ENCODE measurements at regions not wholly inside any gene's neighbourhood (a gene's known extent, or its start where the extent isn't known, plus 50 kb on each side); places are given as distances from the start of the nearest gene placed in this dataset.

DNA sequence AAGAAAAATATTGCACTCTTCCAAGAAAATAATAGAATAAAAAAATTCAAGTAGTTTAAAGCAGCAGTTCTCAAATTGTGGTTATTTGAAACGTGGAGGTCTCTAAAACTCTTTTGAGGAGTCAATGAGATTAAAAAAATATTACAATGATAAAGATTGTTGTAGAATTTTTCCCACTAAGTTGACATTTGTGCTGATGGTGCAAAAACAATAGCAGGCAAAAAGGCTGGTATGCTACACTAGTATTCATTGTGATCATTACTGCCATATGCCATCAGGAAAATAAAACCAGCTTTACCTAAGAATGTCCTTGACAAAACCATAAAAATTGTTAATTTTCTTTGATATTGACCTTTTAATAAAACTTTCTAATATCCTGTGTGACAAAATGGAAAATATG, 505.2 kb upstream of the ANO5 start:
- TF ChIP-seq, protein P1, sequence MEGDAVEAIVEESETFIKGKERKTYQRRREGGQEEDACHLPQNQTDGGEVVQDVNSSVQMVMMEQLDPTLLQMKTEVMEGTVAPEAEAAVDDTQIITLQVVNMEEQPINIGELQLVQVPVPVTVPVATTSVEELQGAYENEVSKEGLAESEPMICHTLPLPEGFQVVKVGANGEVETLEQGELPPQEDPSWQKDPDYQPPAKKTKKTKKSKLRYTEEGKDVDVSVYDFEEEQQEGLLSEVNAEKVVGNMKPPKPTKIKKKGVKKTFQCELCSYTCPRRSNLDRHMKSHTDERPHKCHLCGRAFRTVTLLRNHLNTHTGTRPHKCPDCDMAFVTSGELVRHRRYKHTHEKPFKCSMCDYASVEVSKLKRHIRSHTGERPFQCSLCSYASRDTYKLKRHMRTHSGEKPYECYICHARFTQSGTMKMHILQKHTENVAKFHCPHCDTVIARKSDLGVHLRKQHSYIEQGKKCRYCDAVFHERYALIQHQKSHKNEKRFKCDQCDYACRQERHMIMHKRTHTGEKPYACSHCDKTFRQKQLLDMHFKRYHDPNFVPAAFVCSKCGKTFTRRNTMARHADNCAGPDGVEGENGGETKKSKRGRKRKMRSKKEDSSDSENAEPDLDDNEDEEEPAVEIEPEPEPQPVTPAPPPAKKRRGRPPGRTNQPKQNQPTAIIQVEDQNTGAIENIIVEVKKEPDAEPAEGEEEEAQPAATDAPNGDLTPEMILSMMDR (IDR thresholded peaks at IDR 0.05; ENCODE audit: unreplicated experiment in 3 of 3): no peak
- H3K27ac Mint-ChIP-seq: no peak overlapping the region
- no peaks in the 10 kb centered on the region for H3K4me1 Mint-ChIP-seq
- peaks cover 5% of the 10 kb centered on the region for H3K9me3 Mint-ChIP-seq
- no peak overlapping the region for H3K4me3 Mint-ChIP-seq
- H3K36me3 Mint-ChIP-seq (ENCODE audit: low read depth): no peaks in the 10 kb centered on the region
- H3K27me3 Mint-ChIP-seq (ENCODE audit: low read depth): no peaks in the 10 kb centered on the region

DNA sequence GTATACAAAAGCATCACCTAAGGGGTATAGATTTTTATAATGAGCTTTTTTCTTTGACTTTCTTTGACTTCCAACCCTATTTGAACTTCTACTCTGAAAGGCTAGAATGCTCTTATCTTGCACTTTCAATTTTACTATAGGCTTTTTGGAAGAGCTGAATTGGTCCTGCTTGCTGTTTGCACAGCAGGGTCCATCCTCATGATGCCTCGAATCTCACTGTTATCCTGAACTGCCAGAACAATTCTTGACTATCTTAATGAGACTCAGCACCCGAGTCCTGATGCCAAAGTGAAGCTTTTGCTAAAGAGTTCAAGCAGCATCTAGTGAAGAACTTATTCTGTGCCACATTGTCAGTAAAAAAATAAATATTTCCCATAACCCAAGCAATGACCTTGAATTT, 488.3 kb upstream of the ANO5 start:
- Mint-ChIP-seq H3K36me3 (ENCODE audit: low read depth) (no peaks in the 10 kb centered on the region), H3K27ac (no peak overlapping the region), H3K4me3 (no peak overlapping the region), H3K9me3 (no peaks in the 10 kb centered on the region), H3K4me1 (no peaks in the 10 kb centered on the region), H3K27me3 (ENCODE audit: low read depth) (no peaks in the 10 kb centered on the region)
- TF ChIP-seq, protein P1 (IDR thresholded peaks at IDR 0.05; ENCODE audit: unreplicated experiment in 3 of 3): no peak

DNA sequence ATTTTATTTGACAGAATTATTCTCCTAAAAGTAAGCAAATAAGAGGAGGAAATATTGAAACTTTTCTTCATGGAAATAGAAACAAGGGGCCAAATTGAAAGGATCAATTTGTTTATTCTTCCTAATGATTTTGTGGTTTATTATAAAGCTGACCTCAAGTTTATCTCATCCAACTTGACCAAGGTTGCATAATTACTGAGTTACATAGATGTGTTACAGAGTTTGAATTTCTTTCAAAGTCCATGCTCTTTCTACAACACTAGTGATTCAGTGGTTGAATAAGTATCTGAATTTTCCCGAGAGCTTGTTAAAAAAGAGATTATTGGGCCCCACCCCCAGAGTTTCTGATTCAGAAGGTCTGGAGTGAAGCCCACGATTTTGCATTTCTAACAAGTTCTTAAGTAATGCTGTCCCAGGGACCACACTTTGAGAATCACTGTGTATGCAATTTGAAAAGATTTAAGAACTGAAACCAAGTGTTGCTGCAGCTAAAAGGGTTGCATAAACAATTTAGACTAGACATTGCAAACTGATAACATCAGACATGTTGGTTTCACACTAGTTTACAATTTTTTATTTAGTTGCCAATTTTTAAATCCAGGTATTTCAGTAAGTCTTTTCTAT, 485.7 kb upstream of the ANO5 start:
- no peak overlapping the region for H3K27ac Mint-ChIP-seq
- H3K36me3 Mint-ChIP-seq (ENCODE audit: low read depth): no peaks in the 10 kb centered on the region
- TF ChIP-seq, protein P1 (IDR thresholded peaks at IDR 0.05; ENCODE audit: unreplicated experiment in 3 of 3): no peak
- no peaks in the 10 kb centered on the region for H3K27me3 Mint-ChIP-seq (ENCODE audit: low read depth)
- no peaks in the 10 kb centered on the region for H3K4me1 Mint-ChIP-seq
- no peaks in the 10 kb centered on the region for H3K9me3 Mint-ChIP-seq
- no peak overlapping the region for H3K4me3 Mint-ChIP-seq

DNA sequence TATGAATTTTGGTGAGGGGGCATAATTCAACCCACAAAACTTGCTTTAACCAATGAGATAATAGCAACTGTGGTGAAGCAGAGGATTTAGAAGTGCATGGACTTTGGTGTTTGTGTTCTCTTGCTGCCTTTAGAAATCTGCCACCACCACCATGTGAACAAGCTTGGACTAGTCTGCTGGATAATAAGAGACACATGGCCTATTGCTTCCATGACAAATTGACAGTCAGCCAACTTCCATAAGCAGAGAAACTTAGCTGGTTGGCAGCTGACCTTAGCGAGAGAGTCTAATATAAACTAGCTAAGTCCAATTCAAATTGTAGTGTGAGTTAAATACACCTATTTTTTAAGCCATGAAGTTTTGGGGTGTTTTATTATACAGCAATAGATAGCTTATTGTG, 482.1 kb upstream of the ANO5 start:
- no peaks in the 10 kb centered on the region for H3K27me3 Mint-ChIP-seq (ENCODE audit: low read depth)
- TF ChIP-seq, protein P1 (IDR thresholded peaks at IDR 0.05; ENCODE audit: unreplicated experiment in 3 of 3): no peak
- H3K36me3 Mint-ChIP-seq (ENCODE audit: low read depth): no peaks in the 10 kb centered on the region
- peaks cover 6% of the 10 kb centered on the region for H3K4me1 Mint-ChIP-seq
- H3K4me3 Mint-ChIP-seq: no peak overlapping the region
- H3K27ac Mint-ChIP-seq: no peak overlapping the region
- no peaks in the 10 kb centered on the region for H3K9me3 Mint-ChIP-seq

DNA sequence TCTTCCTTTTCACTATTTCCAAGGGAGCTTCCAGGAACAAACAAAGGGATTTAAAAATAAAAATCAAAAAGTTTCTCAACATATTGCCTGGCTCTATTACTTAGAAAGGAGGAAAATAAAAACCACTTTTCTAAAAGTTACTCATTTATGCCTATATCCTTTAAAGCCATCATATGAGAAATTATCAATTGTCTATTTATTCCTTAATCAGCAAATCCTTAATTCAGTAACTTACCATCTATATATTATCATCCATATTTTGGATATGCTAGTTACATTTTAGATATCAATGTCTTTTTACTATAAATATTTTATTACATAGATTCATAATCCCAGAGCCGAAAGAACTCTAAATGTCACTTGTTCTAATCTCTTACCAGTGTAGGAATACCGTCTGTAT, 481.5 kb upstream of the ANO5 start:
- H3K4me1 Mint-ChIP-seq: peaks cover 6% of the 10 kb centered on the region
- no peaks in the 10 kb centered on the region for H3K9me3 Mint-ChIP-seq
- TF ChIP-seq, protein P1 (IDR thresholded peaks at IDR 0.05; ENCODE audit: unreplicated experiment in 3 of 3): no peak
- H3K27me3 Mint-ChIP-seq (ENCODE audit: low read depth): no peaks in the 10 kb centered on the region
- no peaks in the 10 kb centered on the region for H3K36me3 Mint-ChIP-seq (ENCODE audit: low read depth)
- H3K4me3 Mint-ChIP-seq: no peak overlapping the region
- no peak overlapping the region for H3K27ac Mint-ChIP-seq

DNA sequence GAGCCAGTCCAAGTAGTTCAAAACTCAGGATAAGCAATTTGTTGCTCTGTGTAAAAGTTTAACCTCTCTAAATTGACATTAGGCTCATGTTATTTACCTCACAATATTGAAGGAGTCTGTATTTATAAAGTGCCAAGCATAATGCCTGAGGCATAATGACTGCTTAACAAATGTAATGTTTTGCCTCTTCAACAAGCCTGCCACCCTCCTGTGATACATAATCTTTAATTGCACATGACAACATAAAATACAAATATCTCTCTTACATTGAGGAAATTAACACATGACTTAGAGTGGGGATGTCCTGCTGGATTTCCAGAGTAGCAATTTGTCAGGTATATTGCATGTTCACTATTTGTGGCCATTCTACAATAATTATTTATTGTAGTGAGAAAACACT, 469.2 kb upstream of the ANO5 start:
- H3K36me3 Mint-ChIP-seq (ENCODE audit: low read depth): no peaks in the 10 kb centered on the region

More for the DNA sequence above, 469.2 kb upstream of the ANO5 start:
- Mint-ChIP-seq H3K4me3 (no peak overlapping the region), H3K27ac (no peak overlapping the region), H3K4me1 (no peaks in the 10 kb centered on the region), H3K27me3 (ENCODE audit: low read depth) (no peaks in the 10 kb centered on the region), H3K9me3 (peaks cover 4% of the 10 kb centered on the region)
- TF ChIP-seq, protein P1 (IDR thresholded peaks at IDR 0.05; ENCODE audit: unreplicated experiment in 3 of 3): no peak
